ENCODE measurements at regions not wholly inside any gene's neighbourhood (a gene's known extent, or its start where the extent isn't known, plus 50 kb on each side); places are given as distances from the start of the nearest gene placed in this dataset.

DNA sequence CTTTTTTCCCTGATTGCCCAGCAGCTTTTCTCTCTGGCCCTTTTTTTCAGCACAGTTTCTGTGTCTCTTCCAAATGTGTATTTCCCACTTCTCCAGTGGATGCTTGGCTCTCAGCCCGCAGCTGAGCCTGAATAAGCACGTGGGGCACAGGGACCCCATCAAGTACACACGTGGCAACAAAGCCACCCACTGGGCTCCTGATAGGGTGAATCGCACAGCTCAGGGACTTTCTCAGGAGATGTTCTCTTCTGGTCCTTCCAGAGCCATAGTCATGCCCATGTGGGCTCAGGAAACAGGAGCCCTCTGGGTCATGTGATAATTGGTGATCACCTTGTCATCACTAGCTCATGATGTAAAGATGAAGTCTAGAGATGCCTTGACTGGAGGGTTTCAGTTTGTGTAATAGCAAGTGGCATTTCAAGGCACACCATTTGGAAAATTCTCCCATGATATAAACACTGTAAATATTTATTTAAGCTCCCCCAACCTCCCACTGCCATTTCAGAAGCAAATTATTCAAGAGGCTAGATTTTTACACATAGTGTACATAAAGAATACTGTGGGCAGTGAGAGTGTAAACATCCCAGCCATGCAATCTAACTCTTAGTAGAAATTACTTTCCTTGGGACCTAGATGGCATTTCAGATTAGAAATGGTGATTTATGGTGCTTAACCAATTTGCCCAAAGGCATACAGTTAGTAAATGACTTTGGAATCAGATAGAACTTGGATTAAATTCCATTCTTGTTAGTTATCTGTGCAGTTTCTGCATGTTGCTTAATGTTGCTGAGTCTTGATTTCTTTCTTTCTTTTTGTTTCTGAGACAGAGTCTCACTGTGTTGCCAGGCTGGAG is 597.5 kb downstream of the SLC4A3 start:
- DNase-seq (ENCODE audit: low read depth), result no peak

GRCh38 chr2:220226076-220226475 is 598.6 kb downstream of the SLC4A3 start:
- DNase-seq (ENCODE audit: low read depth), result no peak

GRCh38 chr2:220226546-220226945 is 599.1 kb downstream of the SLC4A3 start:
- no peak for DNase-seq (ENCODE audit: low read depth)

DNA sequence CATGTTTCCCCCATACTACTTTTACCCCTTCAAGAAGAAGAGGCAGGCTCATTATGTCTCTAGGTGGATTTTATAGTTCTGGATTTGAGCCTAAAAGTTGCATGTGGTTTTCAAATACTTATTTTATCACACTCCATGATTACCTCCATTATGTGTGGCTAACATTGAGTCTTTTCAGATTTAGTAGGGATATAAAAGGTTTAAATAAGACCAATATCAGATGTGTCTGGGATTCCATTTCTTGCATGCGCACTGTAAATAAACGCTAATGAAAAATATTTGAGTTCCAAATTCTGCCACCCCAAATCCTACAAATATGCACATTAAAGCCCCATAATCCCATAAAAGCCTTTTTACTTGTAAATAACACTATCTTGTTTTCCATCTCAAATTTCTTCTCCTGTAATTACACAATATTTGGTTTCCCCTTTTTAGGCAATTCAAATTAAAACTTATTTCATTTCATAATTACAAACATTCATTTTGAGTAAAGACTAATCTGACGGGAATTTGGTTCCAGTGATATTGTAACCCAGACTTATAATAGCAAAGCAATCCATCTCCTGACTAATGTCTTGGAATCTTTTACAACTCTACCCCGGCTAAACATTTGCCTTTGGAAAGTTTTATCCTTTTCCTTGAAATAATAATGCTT is 600.0 kb downstream of the SLC4A3 start:
- no peak for DNase-seq (ENCODE audit: low read depth)

- no peak for DNase-seq (ENCODE audit: low read depth)
Measured at GRCh38 chr2:220228310-220229006, 601.0 kb downstream of the SLC4A3 start.

- no peak for DNase-seq (ENCODE audit: low read depth)
Measured at GRCh38 chr2:220240641-220241040, 613.2 kb downstream of the SLC4A3 start.

DNA sequence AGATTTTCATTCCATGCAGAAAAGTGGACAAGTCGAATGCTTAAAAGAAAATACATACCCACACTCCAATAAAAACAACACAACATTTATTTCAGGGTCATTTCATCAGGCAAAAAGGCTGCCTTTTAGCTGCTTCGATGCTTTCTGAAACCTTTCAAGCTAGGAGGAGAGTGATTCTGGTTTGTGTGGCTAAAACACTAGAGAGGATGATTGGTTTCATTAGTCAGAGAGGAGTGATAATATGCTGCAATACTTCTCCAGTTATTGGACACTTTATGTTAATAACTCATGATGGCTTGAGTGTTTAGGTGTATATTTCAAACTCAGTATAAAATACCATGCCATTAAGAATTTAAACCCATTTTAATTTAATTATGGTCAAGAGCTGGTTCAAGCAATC is 614.0 kb downstream of the SLC4A3 start:
- DNase-seq (ENCODE audit: low read depth), result no peak

GRCh38 chr2:220243571-220243970 is 616.1 kb downstream of the SLC4A3 start:
- DNase-seq (ENCODE audit: low read depth), result no peak

DNA sequence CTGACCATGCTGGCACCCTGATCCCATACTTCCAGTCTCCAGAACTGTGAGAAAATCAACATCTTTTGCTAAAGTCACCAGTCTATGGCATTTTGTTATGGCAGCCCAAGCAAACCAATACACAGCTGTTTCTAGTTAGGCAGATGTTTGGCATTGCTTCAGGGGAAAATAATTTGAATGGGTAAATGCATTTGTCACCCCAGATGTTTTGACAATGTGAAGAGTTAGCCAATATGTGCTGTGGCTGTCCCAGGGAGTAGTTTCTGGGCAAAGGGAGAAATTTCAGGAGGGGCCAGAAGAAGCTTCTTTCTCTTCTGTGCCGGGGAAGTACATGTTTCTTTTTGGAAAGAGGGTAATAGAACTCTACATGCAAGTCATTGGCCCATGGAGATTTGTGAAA is 619.0 kb downstream of the SLC4A3 start:
- no peak for DNase-seq (ENCODE audit: low read depth)

GRCh38 chr2:220247588-220248350 is 620.3 kb downstream of the SLC4A3 start:
- no peak for DNase-seq (ENCODE audit: low read depth)

- no peak for DNase-seq (ENCODE audit: low read depth)
Measured at GRCh38 chr2:220259662-220260061, 632.2 kb downstream of the SLC4A3 start.

DNA sequence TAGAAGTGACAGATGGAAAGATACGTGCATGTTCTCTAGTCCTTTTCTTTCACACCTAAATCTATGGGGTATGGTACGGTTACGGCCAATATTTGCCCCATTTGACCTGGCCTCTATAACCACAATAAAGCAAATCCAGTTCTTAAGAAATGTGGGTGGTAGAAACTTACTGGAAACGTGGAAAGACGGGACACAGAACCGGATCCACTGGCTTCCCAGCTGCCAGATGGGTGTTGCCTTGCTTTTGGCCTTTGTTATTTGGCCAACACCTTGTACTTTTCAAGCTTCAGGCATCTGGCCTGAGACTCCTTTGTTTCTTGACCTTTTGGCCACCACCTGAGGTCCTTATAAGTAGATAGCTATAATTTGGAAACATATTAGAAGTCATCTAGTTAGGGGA is 635.9 kb downstream of the SLC4A3 start:
- DNase-seq (ENCODE audit: low read depth), result no peak

DNA sequence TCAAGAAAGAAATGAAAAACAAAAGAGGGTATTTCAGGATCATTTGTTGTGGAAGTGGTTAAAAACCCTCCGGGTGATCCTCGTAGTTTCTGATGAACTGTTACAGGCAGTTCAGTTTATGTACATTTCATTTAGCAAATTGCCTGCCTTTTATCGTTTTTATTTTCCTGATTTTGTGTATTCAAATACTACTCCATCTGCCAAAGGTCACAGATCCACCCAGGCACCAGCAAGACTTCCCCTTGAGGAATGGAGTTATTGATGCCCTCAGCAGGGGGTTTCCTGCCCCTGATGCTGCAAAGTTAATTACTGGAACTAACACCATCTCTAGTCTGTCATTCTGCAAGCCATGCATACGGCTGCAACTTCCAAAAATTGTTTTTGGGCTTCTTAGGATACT is 641.9 kb downstream of the SLC4A3 start:
- no peak for DNase-seq (ENCODE audit: low read depth)

DNA sequence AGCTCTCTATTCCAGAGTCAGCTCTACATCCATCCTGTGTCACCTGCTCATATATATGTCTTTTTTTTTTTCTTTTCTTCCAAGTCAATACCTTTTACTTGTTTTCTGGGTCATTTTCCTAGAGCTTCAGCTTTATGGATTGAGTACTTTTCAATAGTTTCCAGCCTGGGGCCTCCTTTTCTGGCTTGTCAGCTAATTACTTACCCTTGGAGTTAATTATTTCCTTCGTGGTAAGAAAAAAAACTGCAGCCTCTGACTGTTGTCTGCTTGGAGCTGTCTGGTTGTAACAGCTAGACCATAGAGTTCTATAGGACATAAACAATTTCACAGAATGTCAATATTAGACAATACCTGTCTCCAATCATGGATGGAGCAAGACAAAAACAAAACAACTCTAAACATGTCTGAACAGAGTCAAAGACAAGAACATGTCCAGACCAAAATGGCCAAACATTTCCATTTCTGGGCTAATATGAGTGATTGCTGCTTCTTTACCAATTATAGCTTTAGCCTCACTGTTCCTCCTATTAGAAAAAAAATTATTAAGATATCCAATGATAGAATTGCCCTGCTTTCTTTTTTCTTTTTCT is 643.1 kb downstream of the SLC4A3 start:
- DNase-seq (ENCODE audit: low read depth), result no peak

- DNase-seq (ENCODE audit: low read depth), result no peak
Measured at GRCh38 chr2:220272656-220273055, 645.2 kb downstream of the SLC4A3 start.

DNA sequence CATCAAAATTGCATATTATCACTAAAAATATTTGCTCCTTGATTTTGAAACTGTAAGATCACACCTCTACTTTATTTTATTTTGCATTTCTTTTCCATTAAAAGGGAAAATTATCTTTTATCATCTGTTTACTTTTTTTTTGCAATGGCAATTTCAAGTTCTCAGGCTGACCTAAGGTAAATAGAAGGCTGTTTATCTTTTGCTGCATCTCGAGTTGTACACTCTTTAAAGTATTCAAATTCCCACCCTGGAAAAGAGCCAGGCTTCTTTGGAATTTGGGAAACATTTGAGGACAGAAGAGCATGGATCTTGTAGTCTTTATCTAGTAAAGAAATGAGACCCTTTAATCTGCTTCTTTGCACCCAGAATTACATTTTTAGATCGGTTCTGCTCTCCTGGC is 645.7 kb downstream of the SLC4A3 start:
- no peak for DNase-seq (ENCODE audit: low read depth)

DNA sequence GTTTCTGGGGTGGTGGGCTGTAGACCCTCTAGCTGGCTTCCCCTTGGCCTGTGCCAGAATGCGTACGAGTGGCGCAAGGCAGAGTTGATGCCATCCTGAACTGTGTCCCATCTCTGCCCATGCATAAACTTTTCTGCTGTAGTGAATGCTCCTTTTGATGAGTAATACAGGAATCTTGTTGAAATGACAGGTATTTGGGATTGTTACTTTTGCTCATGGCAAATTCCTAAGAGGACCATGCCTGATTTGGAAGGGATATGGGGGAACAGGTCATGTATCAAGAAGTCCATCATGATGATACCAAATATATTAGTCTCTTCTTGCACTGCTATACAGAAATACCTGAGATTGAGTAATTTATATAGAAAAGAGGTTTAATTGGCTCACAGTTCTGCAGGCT is 648.0 kb downstream of the SLC4A3 start:
- no peak for DNase-seq (ENCODE audit: low read depth)

GRCh38 chr2:220276741-220277444 is 649.5 kb downstream of the SLC4A3 start:
- no peak for DNase-seq (ENCODE audit: low read depth)

DNA sequence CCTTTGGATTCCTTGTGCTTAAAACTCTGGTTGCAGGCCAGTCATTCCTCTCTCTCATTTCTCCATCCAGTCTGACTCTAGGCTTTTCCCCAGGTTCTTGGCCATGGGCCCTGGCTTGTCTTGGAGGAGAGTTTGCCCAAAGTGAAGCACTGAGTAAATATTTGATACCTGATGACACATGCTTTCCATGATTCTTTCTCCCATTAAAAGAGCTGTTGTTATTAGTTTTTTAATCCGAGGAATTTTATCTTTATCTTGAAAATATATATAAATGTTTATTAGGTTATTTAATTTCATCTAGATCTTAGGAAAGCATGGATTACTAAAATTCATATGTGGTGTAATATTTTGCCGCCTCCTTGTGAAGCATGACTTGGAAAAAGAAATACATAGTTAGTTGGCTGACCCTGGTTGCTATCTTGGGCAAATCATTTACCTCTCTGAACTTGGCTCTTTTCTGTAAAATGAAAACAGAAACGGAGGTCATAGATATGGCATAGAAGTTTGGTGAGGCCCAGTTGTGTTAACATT is 650.1 kb downstream of the SLC4A3 start:
- DNase-seq (ENCODE audit: low read depth), result no peak

DNA sequence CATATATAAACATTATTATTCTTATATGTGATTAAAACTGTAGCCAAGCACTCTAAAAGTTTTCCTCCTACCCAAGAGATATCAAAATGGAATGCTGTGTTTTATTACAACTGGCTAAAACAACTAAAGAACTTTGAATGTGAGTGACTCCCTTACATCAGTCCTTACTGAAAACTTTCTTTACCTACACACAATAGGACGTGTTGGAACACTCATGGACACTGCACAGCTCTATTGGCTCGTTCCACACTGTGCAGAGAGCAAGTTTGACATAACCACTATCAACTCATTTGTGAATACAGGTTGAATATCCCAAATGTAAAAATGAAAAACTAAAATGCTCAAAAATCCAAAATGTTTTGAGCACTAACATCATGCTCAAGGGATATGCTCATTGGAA is 650.6 kb downstream of the SLC4A3 start:
- DNase-seq (ENCODE audit: low read depth), result no peak

- no peak for DNase-seq (ENCODE audit: low read depth)
Measured at GRCh38 chr2:220279372-220279771, 651.9 kb downstream of the SLC4A3 start.

Data from stimulated activated CD8-positive, alpha-beta memory T cell treated with anti-CD3 and anti-CD28 coated beads, Interleukin-12 subunit alpha, Interleukin-12 subunit beta, amount 100 ng/mL, for 4 hours (primary cell).